HG03378 (cell line): ENCODE measurements at regions not wholly inside any gene's neighbourhood (a gene's known extent, or its start where the extent isn't known, plus 50 kb on each side); places are given as distances from the start of the nearest gene placed in this dataset.
A peak's percentile ranks its signal among the peaks of the same experiment; 100 is the strongest.

Source experiments
- ATAC-seq: cut with Tn5 transposase; IDR thresholded peaks from one replicate; pipeline ENCODE4 v1.9.1; 2021; ENCODE audit warnings: mild to moderate bottlenecking, moderate library complexity; ENCODE audit not compliant: unreplicated experiment

- ATAC-seq = no peak
Measured at GRCh38 chr12:87846045-87846444, 183.2 kb downstream of the C12orf50 start.

GRCh38 chr12:87841935-87842334, 187.3 kb downstream of the C12orf50 start:
- ATAC-seq = no peak

GRCh38 chr12:87836190-87836589, 193.0 kb downstream of the C12orf50 start:
- no peak for ATAC-seq

GRCh38 chr12:87828382-87828973, 200.7 kb downstream of the C12orf50 start:
- no peak for ATAC-seq

GRCh38 chr12:87827638-87828264, 201.4 kb downstream of the C12orf50 start:
- no peak for ATAC-seq

- no peak for ATAC-seq
Measured at GRCh38 chr12:87822923-87823322, 206.3 kb downstream of the C12orf50 start.

- ATAC-seq = no peak
Measured at GRCh38 chr12:87820524-87821202, 208.5 kb downstream of the C12orf50 start.

GRCh38 chr12:87818441-87818840, 210.8 kb downstream of the C12orf50 start:
- ATAC-seq = no peak

GRCh38 chr12:87815771-87816585, 213.2 kb downstream of the C12orf50 start:
- no peak for ATAC-seq

- no peak for ATAC-seq
Measured at GRCh38 chr12:87814625-87815024, 214.6 kb downstream of the C12orf50 start.

GRCh38 chr12:87813476-87814234, 215.5 kb downstream of the C12orf50 start:
- ATAC-seq = no peak

- no peak for ATAC-seq
Measured at GRCh38 chr12:87812681-87813080, 216.5 kb downstream of the C12orf50 start.

GRCh38 chr12:87812030-87812429, 217.2 kb downstream of the C12orf50 start:
- no peak for ATAC-seq

- no peak for ATAC-seq
Measured at GRCh38 chr12:87809916-87810315, 219.3 kb downstream of the C12orf50 start.

GRCh38 chr12:87807086-87807485, 222.1 kb downstream of the C12orf50 start:
- ATAC-seq = no peak

GRCh38 chr12:87806310-87806709, 222.9 kb downstream of the C12orf50 start:
- ATAC-seq = no peak

- no peak for ATAC-seq
Measured at GRCh38 chr12:87804386-87804785, 224.8 kb downstream of the C12orf50 start.

- ATAC-seq = no peak
Measured at GRCh38 chr12:87802721-87803011, 226.5 kb downstream of the C12orf50 start.

- ATAC-seq = peak; percentile 62
Measured at GRCh38 chr12:87801860-87802720, 227.1 kb downstream of the C12orf50 start.

- no peak for ATAC-seq
Measured at GRCh38 chr12:87796961-87797516, 232.2 kb downstream of the C12orf50 start.
